ENCODE measurements at regions not wholly inside any gene's neighbourhood (a gene's known extent, or its start where the extent isn't known, plus 50 kb on each side); places are given as distances from the start of the nearest gene placed in this dataset.
"Not testable (repeated sequence)": the region's sequence is repeated elsewhere in the genome, so short reads cannot be mapped to it uniquely, and the experiment has no call there.

GRCh38 chr10:71088054-71088453 is 124.3 kb upstream of the UNC5B start:
- H3K4me3 ChIP-seq (ENCODE audit: low read depth, low read length) = no peak overlapping the region
- no peak for TF ChIP-seq CTCF (IDR thresholded peaks at IDR 0.05; ENCODE audit: low read depth, low read length, missing control alignments)
- DNase-seq (ENCODE audit: low read depth) = no peak

- not testable (repeated sequence) for H3K4me3 ChIP-seq (ENCODE audit: low read depth, low read length); DNase-seq (ENCODE audit: low read depth)
These were observed 123.8 kb upstream of the UNC5B start for GRCh38 chr10:71088578-71088977.

DNA sequence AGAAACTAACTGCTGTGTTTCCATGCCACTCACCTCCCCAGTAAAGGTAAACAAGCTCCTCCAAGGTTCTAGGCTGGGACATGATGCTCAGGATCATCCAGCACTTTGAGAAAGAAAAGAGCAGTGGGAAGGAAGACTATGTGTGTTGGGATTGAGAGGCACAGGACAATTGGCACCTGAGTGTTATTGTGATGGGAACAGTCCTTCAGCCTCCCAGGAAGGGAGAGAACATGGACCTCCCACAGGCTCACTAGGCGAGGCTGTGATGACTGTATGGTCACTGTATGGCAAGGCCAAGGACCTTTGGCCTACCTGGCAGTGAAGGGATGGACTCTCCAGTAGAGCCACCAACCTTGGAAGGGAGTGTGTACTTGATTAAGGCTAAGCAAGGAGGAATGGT is 123.2 kb upstream of the UNC5B start:
- no peak for DNase-seq (ENCODE audit: low read depth)
- no peak overlapping the region for H3K4me3 ChIP-seq (ENCODE audit: low read depth, low read length)
- TF ChIP-seq CTCF (IDR thresholded peaks at IDR 0.05; ENCODE audit: low read depth, low read length, missing control alignments) = no peak

DNA sequence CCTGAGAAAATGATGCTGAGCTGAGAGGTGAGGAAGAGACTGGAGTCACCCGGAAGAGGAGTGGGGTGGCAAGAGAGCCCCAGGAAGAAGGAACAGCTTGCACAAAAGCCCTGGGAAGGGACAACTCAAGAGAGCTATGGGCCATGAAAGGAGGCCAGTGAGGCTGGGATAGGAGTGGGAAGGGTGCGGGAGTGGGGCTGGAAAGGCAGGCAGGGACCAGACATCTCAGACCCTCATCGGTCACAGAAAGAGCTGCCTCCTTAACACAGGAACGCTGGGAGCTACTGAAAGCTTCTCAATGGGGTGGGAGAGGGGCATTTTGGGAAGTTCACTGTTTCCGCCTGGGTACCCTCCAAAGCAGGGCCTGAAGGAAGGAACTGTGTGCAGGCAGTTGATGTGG is 122.0 kb upstream of the UNC5B start:
- no peak for DNase-seq (ENCODE audit: low read depth)
- no peak overlapping the region for H3K4me3 ChIP-seq (ENCODE audit: low read depth, low read length)
- no peak for TF ChIP-seq CTCF (IDR thresholded peaks at IDR 0.05; ENCODE audit: low read depth, low read length, missing control alignments)

DNA sequence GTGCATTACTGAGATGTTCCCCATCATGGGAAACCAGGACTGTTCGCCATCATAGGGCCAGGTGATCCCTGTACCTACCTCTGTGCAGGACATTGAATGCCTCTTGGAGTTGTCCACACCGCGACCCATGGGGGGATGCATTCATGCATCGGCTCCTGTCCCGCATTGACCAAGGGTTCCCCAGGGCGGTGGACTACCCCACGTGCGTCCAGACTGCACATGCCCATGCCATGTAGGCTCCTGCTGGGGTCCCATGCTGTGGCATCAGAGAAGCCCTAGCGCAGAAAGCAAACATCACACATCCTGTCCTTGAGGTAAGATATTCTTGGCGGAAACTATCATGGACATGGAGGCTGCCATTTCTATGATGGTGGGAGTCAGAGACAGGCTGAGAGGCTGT is 121.6 kb upstream of the UNC5B start:
- TF ChIP-seq CTCF (IDR thresholded peaks at IDR 0.05; ENCODE audit: low read depth, low read length, missing control alignments) = no peak
- H3K4me3 ChIP-seq (ENCODE audit: low read depth, low read length) = no peak overlapping the region
- DNase-seq (ENCODE audit: low read depth) = no peak

- no peak for TF ChIP-seq CTCF (IDR thresholded peaks at IDR 0.05; ENCODE audit: low read depth, low read length, missing control alignments)
- no peak for DNase-seq (ENCODE audit: low read depth)
- H3K4me3 ChIP-seq (ENCODE audit: low read depth, low read length) = no peak overlapping the region
These were observed 119.5 kb upstream of the UNC5B start for GRCh38 chr10:71092812-71093401.

- H3K4me3 ChIP-seq (ENCODE audit: low read depth, low read length) = no peak overlapping the region
- no peak for TF ChIP-seq CTCF (IDR thresholded peaks at IDR 0.05; ENCODE audit: low read depth, low read length, missing control alignments)
- DNase-seq (ENCODE audit: low read depth) = no peak
These were observed 118.8 kb upstream of the UNC5B start for GRCh38 chr10:71093531-71093930.

All from GM12864 (cell line).